HL-60 (cell line): ENCODE measurements at regions not wholly inside any gene's neighbourhood (a gene's known extent, or its start where the extent isn't known, plus 50 kb on each side); places are given as distances from the start of the nearest gene placed in this dataset.

Experiments
- CTCF ChIP-seq: IDR thresholded peaks from one replicate; pipeline ENCODE4 v1.5.1; 2011; ENCODE audit warnings: low read length, control low read depth, inconsistent platforms; ENCODE audit not compliant: insufficient read depth
- REST ChIP-seq: IDR thresholded peaks from 2 replicates; pipeline ENCODE4 v1.6.1; 2012; ENCODE audit warnings: low read depth; ENCODE audit not compliant: insufficient replicate concordance

- TF ChIP-seq CTCF (no peak), REST (no peak)
These were observed 219.0 kb upstream of the GATB start for GRCh38 chr4:151979819-151980218.
